ENCODE measurements at regions not wholly inside any gene's neighbourhood (a gene's known extent, or its start where the extent isn't known, plus 50 kb on each side); places are given as distances from the start of the nearest gene placed in this dataset.

DNA sequence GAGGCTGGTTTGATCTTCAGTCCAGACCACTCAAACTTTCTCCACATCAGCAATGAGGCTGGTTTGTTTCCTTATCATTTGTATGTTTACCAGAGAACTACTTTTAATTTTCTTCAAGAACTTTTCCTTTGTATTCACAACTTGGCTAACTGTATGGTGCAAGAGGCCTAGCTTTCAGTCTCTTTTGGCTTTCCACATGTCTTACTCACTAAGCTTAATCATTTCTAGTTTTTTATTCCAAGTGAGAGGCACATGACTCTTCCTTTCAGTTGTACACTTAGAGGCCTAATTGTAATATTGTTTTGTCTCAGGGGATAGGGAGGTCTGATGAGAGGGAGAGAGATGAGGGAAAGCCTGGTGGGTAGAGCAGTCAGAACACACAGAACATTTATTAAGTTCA lies 554.0 kb upstream of the ARRDC3 start:
- Histone ChIP-seq H3K27ac (no peak overlapping the region), H3K36me3 (no peaks in the 10 kb centered on the region), H3K4me1 (no peaks in the 10 kb centered on the region), H3K4me3 (no peak overlapping the region), H3K27me3 (no peaks in the 10 kb centered on the region), H3K9me3 (no peaks in the 10 kb centered on the region)
- no peak for DNase-seq
- ATAC-seq = no peak
- TF ChIP-seq POLR2A (IDR thresholded peaks at IDR 0.05) = no peak
- TF ChIP-seq, protein P1, sequence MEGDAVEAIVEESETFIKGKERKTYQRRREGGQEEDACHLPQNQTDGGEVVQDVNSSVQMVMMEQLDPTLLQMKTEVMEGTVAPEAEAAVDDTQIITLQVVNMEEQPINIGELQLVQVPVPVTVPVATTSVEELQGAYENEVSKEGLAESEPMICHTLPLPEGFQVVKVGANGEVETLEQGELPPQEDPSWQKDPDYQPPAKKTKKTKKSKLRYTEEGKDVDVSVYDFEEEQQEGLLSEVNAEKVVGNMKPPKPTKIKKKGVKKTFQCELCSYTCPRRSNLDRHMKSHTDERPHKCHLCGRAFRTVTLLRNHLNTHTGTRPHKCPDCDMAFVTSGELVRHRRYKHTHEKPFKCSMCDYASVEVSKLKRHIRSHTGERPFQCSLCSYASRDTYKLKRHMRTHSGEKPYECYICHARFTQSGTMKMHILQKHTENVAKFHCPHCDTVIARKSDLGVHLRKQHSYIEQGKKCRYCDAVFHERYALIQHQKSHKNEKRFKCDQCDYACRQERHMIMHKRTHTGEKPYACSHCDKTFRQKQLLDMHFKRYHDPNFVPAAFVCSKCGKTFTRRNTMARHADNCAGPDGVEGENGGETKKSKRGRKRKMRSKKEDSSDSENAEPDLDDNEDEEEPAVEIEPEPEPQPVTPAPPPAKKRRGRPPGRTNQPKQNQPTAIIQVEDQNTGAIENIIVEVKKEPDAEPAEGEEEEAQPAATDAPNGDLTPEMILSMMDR (IDR thresholded peaks at IDR 0.05) = no peak
- intact Hi-C loops (cut with DNase I) = no loop called here

DNA sequence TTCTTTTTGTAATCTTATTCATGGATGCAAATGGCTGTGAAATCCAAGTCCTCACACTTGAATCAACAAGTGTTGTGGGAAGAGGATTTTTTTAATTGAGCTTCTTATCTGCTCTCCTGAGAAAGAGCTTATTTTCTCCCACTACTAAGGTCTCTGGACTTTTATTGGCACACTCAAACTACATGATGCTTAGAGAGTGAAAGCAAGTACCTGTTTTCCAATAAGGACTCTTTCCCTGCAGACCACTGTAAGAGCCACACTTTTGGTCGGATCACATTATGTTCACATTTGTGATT lies 546.4 kb upstream of the ARRDC3 start:
- DNase-seq = no peak
- intact Hi-C loops (cut with DNase I) = no loop called here
- Histone ChIP-seq H3K27ac (no peak overlapping the region), H3K27me3 (no peaks in the 10 kb centered on the region), H3K4me3 (no peak overlapping the region), H3K4me1 (peaks cover 0 to 14% (median 0%) of the 10 kb centered on the region in 4 donors), H3K36me3 (no peaks in the 10 kb centered on the region), H3K9me3 (no peaks in the 10 kb centered on the region)
- TF ChIP-seq, protein P1 (IDR thresholded peaks at IDR 0.05) = peak in 1 of 4 donors; percentile 2
- no peak for TF ChIP-seq POLR2A (IDR thresholded peaks at IDR 0.05)
- 56% methylated on average over 1 of the region's 1 CpG for WGBS (ENCODE audit: insufficient coverage, low coverage, low lambda C conversion rate, missing lambda C conversion rate)
- no peak for ATAC-seq

DNA sequence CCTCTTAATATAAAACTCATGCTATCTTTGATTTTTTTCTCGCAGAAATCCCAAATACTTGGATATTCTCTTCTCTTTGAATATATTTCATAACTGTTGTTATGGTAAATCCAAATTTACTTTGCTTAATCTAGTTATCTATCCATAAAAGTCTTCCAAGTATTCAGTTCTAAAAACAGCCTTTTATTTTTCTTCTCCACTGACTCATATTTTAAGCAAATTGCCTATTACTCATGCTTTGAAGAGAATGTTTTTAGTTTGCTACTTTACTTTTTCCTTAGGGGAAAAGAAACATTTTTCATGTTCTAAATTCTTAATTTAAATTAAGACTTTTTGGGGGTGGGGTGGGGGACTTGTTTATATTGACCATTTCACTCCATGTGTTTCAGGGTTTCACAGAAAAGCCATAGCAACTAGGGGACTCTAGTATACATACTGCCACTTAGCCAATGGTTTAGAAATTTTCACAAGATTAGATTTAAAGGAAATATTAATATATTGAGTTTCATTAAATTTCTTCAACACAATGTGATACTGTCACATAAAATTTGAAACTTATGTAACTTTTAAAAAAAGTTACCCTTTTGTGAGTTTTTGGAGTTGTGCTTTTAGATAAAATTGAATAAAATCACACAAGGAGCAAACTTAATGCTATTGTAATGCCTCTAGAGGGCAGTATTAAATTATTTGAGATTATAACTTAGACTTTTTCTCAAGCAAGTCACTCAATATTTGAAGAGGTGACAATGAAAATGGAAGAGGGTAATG lies 545.8 kb upstream of the ARRDC3 start:
- H3K4me3 ChIP-seq = no peak overlapping the region
- no peaks in the 10 kb centered on the region for H3K27me3 ChIP-seq
- TF ChIP-seq, protein P1 (IDR thresholded peaks at IDR 0.05) = peak; percentile 28 to 63 (median 60)
- no peak for TF ChIP-seq POLR2A (IDR thresholded peaks at IDR 0.05)
- DNase-seq = no peak
- no peak overlapping the region for H3K27ac ChIP-seq
- intact Hi-C loops (cut with DNase I) = no loop called here
- WGBS (ENCODE audit: insufficient coverage, low coverage, low lambda C conversion rate, missing lambda C conversion rate) = 100% methylated on average over 1 of the region's 1 CpG
- peaks cover 0 to 15% (median 0%) of the 10 kb centered on the region in 4 donors for H3K4me1 ChIP-seq
- ATAC-seq = peak in 2 of 4 donors; percentile 37 to 46
- H3K9me3 ChIP-seq = no peaks in the 10 kb centered on the region
- no peaks in the 10 kb centered on the region for H3K36me3 ChIP-seq

DNA sequence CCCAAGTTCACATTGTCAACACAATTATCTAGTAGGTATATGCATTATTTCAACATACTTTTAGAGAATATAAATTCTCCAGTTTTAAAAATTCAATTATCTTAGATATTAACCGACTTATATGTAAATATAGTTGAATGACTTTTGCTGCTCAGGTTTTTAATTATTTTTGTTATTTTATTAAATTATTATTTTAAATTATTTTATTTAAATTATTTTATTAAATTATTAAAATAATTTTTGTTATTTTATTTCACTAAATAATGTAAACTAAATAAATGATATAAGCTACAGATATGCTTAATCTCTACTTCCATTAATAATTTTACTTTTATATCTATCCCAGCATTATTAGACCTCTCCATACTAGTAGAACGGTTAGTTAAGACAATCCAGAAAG lies 544.3 kb upstream of the ARRDC3 start:
- Histone ChIP-seq H3K4me1 (peaks cover 0 to 15% (median 0%) of the 10 kb centered on the region in 4 donors), H3K36me3 (no peaks in the 10 kb centered on the region), H3K4me3 (no peak overlapping the region), H3K27ac (no peak overlapping the region), H3K9me3 (no peaks in the 10 kb centered on the region), H3K27me3 (no peaks in the 10 kb centered on the region)
- 69% methylated on average over 2 of the region's 2 CpGs for WGBS (ENCODE audit: insufficient coverage, low coverage, low lambda C conversion rate, missing lambda C conversion rate)
- ATAC-seq = no peak
- DNase-seq = no peak
- TF ChIP-seq POLR2A (IDR thresholded peaks at IDR 0.05) = no peak
- TF ChIP-seq, protein P1 (IDR thresholded peaks at IDR 0.05) = no peak
- intact Hi-C loops (cut with DNase I) = no loop called here
